CD4-positive, alpha-beta memory T cell (primary cell): ENCODE measurements at regions not wholly inside any gene's neighbourhood (a gene's known extent, or its start where the extent isn't known, plus 50 kb on each side); places are given as distances from the start of the nearest gene placed in this dataset.

Experiments used
- CTCF ChIA-PET: fragments of 350-600 bp; sonication (Branson Sonifier 250); formaldehyde crosslinking; loops from one replicate; lab custom pipeline; 2021; ENCODE audit warnings: inconsistent platforms; ENCODE audit not compliant: partially characterized antibody; lab: Charles Lee
- POLR2A ChIA-PET: fragments of 350-600 bp; sonication (Branson Sonifier 250); formaldehyde crosslinking; loops from one replicate; lab custom pipeline; 2021; ENCODE audit not compliant: partially characterized antibody; lab: Charles Lee
- DNase-seq, 5 donors: peaks; one replicate each; pipeline versions ENCODE4 v3.0.0 to v3.0.0-alpha.2; 2020 to 2022; ENCODE audit warnings: mixed read lengths in 1 of 5
- H3K27ac ChIP-seq: one replicate; pipeline ENCODE4 v1.7.0; 2013; ENCODE audit warnings: low read depth, low read length
- H3K27me3 ChIP-seq: 2 replicates; pipeline ENCODE4 v1.7.0; 2013; ENCODE audit warnings: mild to moderate bottlenecking, low read length, moderate library complexity; ENCODE audit not compliant: insufficient read depth
- H3K36me3 ChIP-seq: 2 replicates; pipeline ENCODE4 v1.7.0; 2013; ENCODE audit warnings: mild to moderate bottlenecking, low read length, moderate library complexity; ENCODE audit not compliant: insufficient read depth
- H3K4me1 ChIP-seq: 2 replicates; pipeline ENCODE4 v1.7.0; 2013; ENCODE audit warnings: mild to moderate bottlenecking, low read length, moderate library complexity; ENCODE audit not compliant: insufficient read depth
- H3K4me3 ChIP-seq, 2 donors: one replicate each; pipeline ENCODE4 v1.7.0; 2013; ENCODE audit warnings: low read length in 2 of 2, mild to moderate bottlenecking in 1 of 2
- H3K9me3 ChIP-seq, 2 donors: one replicate each; pipeline ENCODE4 v1.7.0; 2013; ENCODE audit warnings: low read length in 2 of 2, control low read depth in 1 of 2; ENCODE audit not compliant: control insufficient read depth in 1 of 2
- H3K27ac Mint-ChIP-seq, 7 donors: one replicate each; pipeline ENCODE4 v1.8.0; 2020 to 2021; ENCODE audit warnings: mixed read lengths in 7 of 7, mild to moderate bottlenecking in 6 of 7, inconsistent platforms in 3 of 7, moderate library complexity in 3 of 7
- H3K27me3 Mint-ChIP-seq, 2 donors: one replicate each; pipeline ENCODE4 v1.8.0; 2020 to 2021; ENCODE audit warnings: mixed read lengths in 2 of 2
- H3K36me3 Mint-ChIP-seq, 2 donors: one replicate each; pipeline ENCODE4 v1.8.0; 2020 to 2021; ENCODE audit warnings: mixed read lengths in 2 of 2, inconsistent platforms in 1 of 2, mild to moderate bottlenecking in 1 of 2
- H3K4me1 Mint-ChIP-seq, 4 donors: one replicate each; pipeline ENCODE4 v1.8.0; 2020 to 2021; ENCODE audit warnings: mixed read lengths in 4 of 4, mild to moderate bottlenecking in 1 of 4
- H3K4me3 Mint-ChIP-seq, 8 donors: one replicate each; pipeline ENCODE4 v1.8.0; 2020 to 2021; ENCODE audit warnings: mixed read lengths in 8 of 8, mild to moderate bottlenecking in 7 of 8, moderate library complexity in 6 of 8, inconsistent platforms in 3 of 8
- H3K9me3 Mint-ChIP-seq, 8 donors: one replicate each; pipeline ENCODE4 v1.8.0; 2020 to 2021; ENCODE audit warnings: mixed read lengths in 8 of 8, mild to moderate bottlenecking in 5 of 8, inconsistent platforms in 3 of 8, moderate library complexity in 1 of 8
- intact Hi-C: fragments of 100-400 bp; cut with micrococcal nuclease; formaldehyde crosslinking; loops from one replicate; pipeline ENCODE4 v1.15.1; 2023

DNA sequence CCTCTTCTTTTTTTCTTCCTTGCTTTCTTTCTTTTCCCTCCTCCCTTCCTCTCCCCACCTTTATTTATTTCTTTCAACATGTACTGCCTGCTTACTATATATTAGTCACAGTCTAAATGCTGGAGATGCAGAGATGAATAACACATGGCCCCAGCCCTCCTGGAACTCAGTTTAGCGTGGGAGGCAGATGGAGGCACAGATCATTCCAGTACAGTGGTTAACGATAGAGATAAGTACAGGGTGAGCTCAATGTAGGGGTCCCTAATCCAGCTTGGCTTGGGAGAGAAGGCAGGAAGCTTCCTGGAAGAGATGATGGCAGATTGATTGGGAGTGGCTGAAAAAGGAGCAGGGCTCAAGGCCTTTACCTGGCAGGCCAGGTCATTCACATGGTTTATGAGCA, 55.6 kb upstream of the PPP2R5A start:
- ChIA-PET CTCF (interaction anchor here (0.5 kb wide), 1 partner anchor 1869 kb away, joined by 4 read pairs; no protein-coding TSS in a partner anchor), POLR2A (no interaction called here)
- Histone ChIP-seq H3K4me3 (no peak overlapping the region), H3K4me1 (peaks cover 19% of the 10 kb centered on the region), H3K27ac (no peak overlapping the region), H3K36me3 (no peaks in the 10 kb centered on the region), H3K27me3 (no peaks in the 10 kb centered on the region), H3K9me3 (no peaks in the 10 kb centered on the region)
- DNase-seq: no peak
- intact Hi-C loops: no loop called here
- H3K4me3 Mint-ChIP-seq: no peak overlapping the region
- H3K27ac Mint-ChIP-seq: peak overlapping the region in 1 of 7 donors; percentile 55
- peaks cover 0 to 4% (median 0%) of the 10 kb centered on the region in 8 donors for H3K9me3 Mint-ChIP-seq
- H3K4me1 Mint-ChIP-seq: peaks cover 18 to 45% (median 27%) of the 10 kb centered on the region in 4 donors
- H3K36me3 Mint-ChIP-seq: no peaks in the 10 kb centered on the region
- H3K27me3 Mint-ChIP-seq: no peaks in the 10 kb centered on the region

GRCh38 chr1:212230329-212230728, 54.9 kb upstream of the PPP2R5A start:
- H3K9me3 Mint-ChIP-seq: peaks cover 0 to 4% (median 0%) of the 10 kb centered on the region in 8 donors
- Histone ChIP-seq H3K27me3 (no peaks in the 10 kb centered on the region), H3K36me3 (no peaks in the 10 kb centered on the region), H3K4me1 (peaks cover 12% of the 10 kb centered on the region), H3K4me3 (no peak overlapping the region), H3K27ac (no peak overlapping the region), H3K9me3 (no peaks in the 10 kb centered on the region)
- ChIA-PET CTCF (no interaction called here), POLR2A (no interaction called here)
- peaks cover 13 to 41% (median 21%) of the 10 kb centered on the region in 4 donors for H3K4me1 Mint-ChIP-seq
- no peaks in the 10 kb centered on the region for H3K36me3 Mint-ChIP-seq
- H3K27me3 Mint-ChIP-seq: no peaks in the 10 kb centered on the region
- no peak for DNase-seq
- no peak overlapping the region for H3K27ac Mint-ChIP-seq
- intact Hi-C loops: no loop called here
- H3K4me3 Mint-ChIP-seq: no peak overlapping the region

- no peak overlapping the region for H3K4me3 ChIP-seq
- Mint-ChIP-seq H3K27me3 (no peaks in the 10 kb centered on the region), H3K9me3 (peaks cover 0 to 4% (median 0%) of the 10 kb centered on the region in 8 donors), H3K4me1 (peaks cover 4 to 31% (median 11%) of the 10 kb centered on the region in 4 donors), H3K27ac (no peak overlapping the region), H3K4me3 (no peak overlapping the region), H3K36me3 (no peaks in the 10 kb centered on the region)
- peaks cover 2% of the 10 kb centered on the region for H3K4me1 ChIP-seq
- ChIA-PET POLR2A (no interaction called here), CTCF (no interaction called here)
- H3K9me3 ChIP-seq: no peaks in the 10 kb centered on the region
- H3K27ac ChIP-seq: no peak overlapping the region
- intact Hi-C loops: no loop called here
- H3K27me3 ChIP-seq: no peaks in the 10 kb centered on the region
- no peak for DNase-seq
- no peaks in the 10 kb centered on the region for H3K36me3 ChIP-seq
Observed at GRCh38 chr1:212231372-212231771, 53.8 kb upstream of the PPP2R5A start.

GRCh38 chr1:212232090-212232489, 53.1 kb upstream of the PPP2R5A start:
- intact Hi-C loops: no loop called here
- no peak overlapping the region for H3K27ac ChIP-seq
- no peaks in the 10 kb centered on the region for H3K27me3 ChIP-seq
- peak overlapping the region in 1 of 7 donors; percentile 18 for H3K27ac Mint-ChIP-seq
- DNase-seq: no peak
- H3K4me1 Mint-ChIP-seq: peaks cover 4 to 27% (median 9%) of the 10 kb centered on the region in 4 donors
- CTCF ChIA-PET: no interaction called here
- POLR2A ChIA-PET: interaction anchor here (0.7 kb wide), 1 partner anchor 54 kb away, joined by 3 read pairs; no protein-coding TSS in a partner anchor
- peaks cover 0 to 4% (median 0%) of the 10 kb centered on the region in 8 donors for H3K9me3 Mint-ChIP-seq
- H3K36me3 ChIP-seq: no peaks in the 10 kb centered on the region
- no peaks in the 10 kb centered on the region for H3K36me3 Mint-ChIP-seq
- no peaks in the 10 kb centered on the region for H3K9me3 ChIP-seq
- no peak overlapping the region for H3K4me3 Mint-ChIP-seq
- no peaks in the 10 kb centered on the region for H3K4me1 ChIP-seq
- no peak overlapping the region for H3K4me3 ChIP-seq
- no peaks in the 10 kb centered on the region for H3K27me3 Mint-ChIP-seq

DNA sequence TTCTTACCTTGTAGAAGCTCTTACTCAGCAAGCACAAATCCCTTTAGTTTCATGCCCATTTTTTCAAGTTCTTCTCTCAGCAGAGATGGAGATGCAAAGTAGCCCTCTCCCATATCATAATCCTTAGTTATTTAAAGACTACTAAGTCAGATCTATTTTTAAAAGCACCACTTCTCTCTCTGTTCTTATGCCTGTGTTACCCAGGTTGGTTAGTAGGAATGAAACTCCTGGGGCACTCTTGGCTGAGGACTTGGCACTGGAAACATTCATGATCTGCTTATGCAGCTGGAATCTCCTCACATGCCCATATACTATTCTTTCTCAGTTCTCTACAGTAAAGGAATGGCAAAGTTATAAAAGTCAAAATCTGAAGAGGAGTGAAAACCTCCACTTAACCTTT, 51.9 kb upstream of the PPP2R5A start:
- no peaks in the 10 kb centered on the region for H3K36me3 Mint-ChIP-seq
- Histone ChIP-seq H3K27ac (no peak overlapping the region), H3K4me1 (no peaks in the 10 kb centered on the region), H3K27me3 (no peaks in the 10 kb centered on the region), H3K36me3 (no peaks in the 10 kb centered on the region), H3K4me3 (no peak overlapping the region), H3K9me3 (no peaks in the 10 kb centered on the region)
- H3K27ac Mint-ChIP-seq: no peak overlapping the region
- no peak for DNase-seq
- ChIA-PET CTCF (interaction anchor here (0.5 kb wide), 1 partner anchor 181 kb away, joined by 4 read pairs; no protein-coding TSS in a partner anchor), POLR2A (no interaction called here)
- peaks cover 0 to 4% (median 0%) of the 10 kb centered on the region in 8 donors for H3K9me3 Mint-ChIP-seq
- no peak overlapping the region for H3K4me3 Mint-ChIP-seq
- intact Hi-C loops: no loop called here
- H3K27me3 Mint-ChIP-seq: no peaks in the 10 kb centered on the region
- H3K4me1 Mint-ChIP-seq: peaks cover 4 to 22% (median 7%) of the 10 kb centered on the region in 4 donors

DNA sequence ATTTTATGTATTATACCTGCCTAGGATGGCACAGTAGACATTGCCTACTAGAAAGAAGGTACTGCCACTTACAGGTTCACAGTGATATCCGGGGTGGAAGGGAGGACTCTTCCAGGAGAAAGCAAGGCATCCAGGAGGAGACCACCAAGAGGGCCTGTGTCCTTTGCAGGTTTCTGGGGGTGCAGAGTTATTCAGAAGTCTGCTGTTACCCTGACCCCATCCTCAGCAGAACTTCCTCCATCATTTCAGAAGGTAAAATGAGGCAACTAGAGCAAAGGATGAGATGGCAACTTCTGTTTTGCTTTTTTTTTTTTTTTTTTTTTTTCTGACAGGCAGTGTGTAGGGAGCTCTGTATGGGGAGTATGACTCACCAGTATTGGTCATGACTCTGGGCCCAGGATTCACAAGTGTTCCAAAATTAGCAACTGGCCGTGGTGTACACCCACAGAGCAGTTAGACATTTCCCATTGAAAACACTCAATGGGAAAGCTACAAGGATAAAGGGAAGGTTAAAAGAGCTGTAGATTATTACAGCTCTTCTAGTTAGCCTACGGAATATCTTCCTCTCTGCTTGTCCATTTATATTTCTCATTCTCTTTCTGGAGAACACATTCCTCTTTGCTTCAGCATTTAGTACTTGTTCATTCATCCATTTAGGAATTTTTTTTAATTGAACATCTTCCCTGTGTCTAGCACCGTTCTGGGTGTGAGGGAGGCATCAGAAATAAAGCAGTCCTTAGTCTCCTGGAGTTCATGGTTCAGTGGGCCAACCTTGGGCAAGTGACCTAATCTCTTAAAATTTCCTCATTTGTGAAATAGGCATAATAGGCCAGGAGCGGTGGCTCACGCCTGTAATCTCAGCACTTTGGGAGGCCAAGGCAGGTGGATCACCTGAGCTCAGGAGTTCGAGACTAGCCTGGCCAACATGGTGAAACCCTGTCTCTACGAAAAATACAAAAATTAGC, 50.5 kb upstream of the PPP2R5A start:
- Mint-ChIP-seq H3K4me3 (no peak overlapping the region), H3K9me3 (peaks cover 0 to 4% (median 0%) of the 10 kb centered on the region in 8 donors), H3K36me3 (no peaks in the 10 kb centered on the region), H3K27ac (no peak overlapping the region), H3K4me1 (peaks cover 4 to 22% (median 7%) of the 10 kb centered on the region in 4 donors), H3K27me3 (no peaks in the 10 kb centered on the region)
- POLR2A ChIA-PET: no interaction called here
- no peak for DNase-seq
- CTCF ChIA-PET: interaction anchor here (0.9 to 1.6 kb wide), 2 partner anchors 117 to 170 kb away, joined by 3 read pairs; no protein-coding TSS in a partner anchor
- no peaks in the 10 kb centered on the region for H3K36me3 ChIP-seq
- H3K9me3 ChIP-seq: no peaks in the 10 kb centered on the region
- no peak overlapping the region for H3K4me3 ChIP-seq
- H3K27ac ChIP-seq: no peak overlapping the region
- no peaks in the 10 kb centered on the region for H3K4me1 ChIP-seq
- no peaks in the 10 kb centered on the region for H3K27me3 ChIP-seq
- intact Hi-C loops: no loop called here
